Stimulated activated naive B cell treated with anti-CD40 and anti-IgM and Interleukin-4, amounts not matched to agents 10 μg/mL and 1 μg/mL and 100 μg/mL, for 72 hours (primary cell): ENCODE measurements at regions not wholly inside any gene's neighbourhood (a gene's known extent, or its start where the extent isn't known, plus 50 kb on each side); places are given as distances from the start of the nearest gene placed in this dataset.
"Not testable (repeated sequence)": the region's sequence is repeated elsewhere in the genome, so short reads cannot be mapped to it uniquely, and the experiment has no call there.

Experiments
- ATAC-seq, 2 donors: fragments of 150-1000 bp; cut with Tn5 transposase; replicated peaks; 2 replicates each; pipeline ENCODE4 v1.10.0; 2021; ENCODE audit warnings: moderate library complexity in 1 of 2
- DNase-seq: peaks from one replicate; pipeline ENCODE4 v3.0.0; 2021
- H3K27ac Mint-ChIP-seq: one replicate; pipeline ENCODE4 v1.8.0; 2022; ENCODE audit warnings: mild to moderate bottlenecking, mixed read lengths
- H3K27me3 Mint-ChIP-seq, 2 donors: one replicate each; pipeline ENCODE4 v1.8.0; 2022; ENCODE audit warnings: mixed read lengths in 2 of 2
- H3K36me3 Mint-ChIP-seq, 2 donors: one replicate each; pipeline ENCODE4 v1.8.0; 2022; ENCODE audit warnings: mixed read lengths in 2 of 2, mild to moderate bottlenecking in 1 of 2
- H3K4me1 Mint-ChIP-seq, 2 donors: one replicate each; pipeline ENCODE4 v1.8.0; 2022; ENCODE audit warnings: mixed read lengths in 2 of 2, mild to moderate bottlenecking in 1 of 2
- H3K4me3 Mint-ChIP-seq, 2 donors: one replicate each; pipeline ENCODE4 v1.8.0; 2022; ENCODE audit warnings: mild to moderate bottlenecking in 2 of 2, mixed read lengths in 2 of 2, moderate library complexity in 1 of 2
- H3K9me3 Mint-ChIP-seq, 2 donors: one replicate each; pipeline ENCODE4 v1.8.0; 2022; ENCODE audit warnings: mixed read lengths in 2 of 2, mild to moderate bottlenecking in 1 of 2

DNA sequence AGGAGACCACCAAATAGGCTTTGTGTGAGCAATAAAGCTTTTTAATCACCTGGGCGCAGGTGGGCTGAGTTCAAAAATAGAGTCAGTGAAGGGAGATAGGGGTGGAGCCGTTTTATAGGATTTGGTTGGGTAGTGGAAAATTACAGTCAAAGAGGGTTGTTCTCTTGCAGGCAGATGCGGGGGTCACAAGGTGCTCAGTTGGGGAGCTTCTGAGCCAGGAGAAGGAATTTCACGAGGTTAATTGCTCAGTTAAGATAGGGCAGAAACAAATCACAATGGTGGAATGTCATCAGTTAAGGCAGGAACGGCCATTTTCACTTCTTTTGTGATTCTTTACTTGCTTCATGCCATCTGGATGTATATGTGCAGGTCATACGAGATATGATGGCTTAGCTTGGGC lies 385.1 kb downstream of the PCDH10 start:
- H3K4me1 Mint-ChIP-seq, ATAC-seq, DNase-seq, H3K27ac Mint-ChIP-seq, H3K4me3 Mint-ChIP-seq, H3K27me3 Mint-ChIP-seq, H3K36me3 Mint-ChIP-seq, H3K9me3 Mint-ChIP-seq: not testable (repeated sequence)

- ATAC-seq (no peak), DNase-seq (no peak)
- no peaks in the 10 kb centered on the region for H3K27me3 Mint-ChIP-seq
- H3K36me3 Mint-ChIP-seq = no peaks in the 10 kb centered on the region
- H3K27ac Mint-ChIP-seq = no peak overlapping the region
- H3K9me3 Mint-ChIP-seq = no peaks in the 10 kb centered on the region
- no peaks in the 10 kb centered on the region for H3K4me1 Mint-ChIP-seq
- no peak overlapping the region for H3K4me3 Mint-ChIP-seq
These were observed 375.3 kb downstream of the PCDH10 start for GRCh38 chr4:133524369-133524768.

DNA sequence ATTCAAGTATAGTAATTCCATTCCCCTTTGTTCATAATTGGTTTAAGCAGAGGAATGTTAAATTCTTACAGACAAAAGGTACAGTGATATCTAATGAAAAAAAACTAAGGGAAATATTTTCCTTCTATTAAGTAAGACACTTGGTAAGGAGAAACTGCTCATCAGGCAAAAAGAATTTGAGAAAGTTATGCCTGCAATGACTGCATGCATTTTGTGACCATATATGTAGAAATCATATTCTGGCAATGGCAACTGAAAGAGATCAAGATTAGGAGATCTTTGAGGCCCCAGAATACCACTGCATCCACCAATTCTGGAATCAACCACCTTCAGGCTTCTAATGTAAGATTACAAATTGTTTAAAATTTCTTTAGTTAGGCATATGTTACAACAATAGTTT lies 364.8 kb downstream of the PCDH10 start:
- no peak for ATAC-seq
- H3K4me1 Mint-ChIP-seq = no peaks in the 10 kb centered on the region
- no peaks in the 10 kb centered on the region for H3K36me3 Mint-ChIP-seq
- no peak overlapping the region for H3K4me3 Mint-ChIP-seq
- H3K9me3 Mint-ChIP-seq = peaks cover 4 to 7% of the 10 kb centered on the region in 2 donors
- H3K27ac Mint-ChIP-seq = no peak overlapping the region
- no peaks in the 10 kb centered on the region for H3K27me3 Mint-ChIP-seq
- no peak for DNase-seq

DNA sequence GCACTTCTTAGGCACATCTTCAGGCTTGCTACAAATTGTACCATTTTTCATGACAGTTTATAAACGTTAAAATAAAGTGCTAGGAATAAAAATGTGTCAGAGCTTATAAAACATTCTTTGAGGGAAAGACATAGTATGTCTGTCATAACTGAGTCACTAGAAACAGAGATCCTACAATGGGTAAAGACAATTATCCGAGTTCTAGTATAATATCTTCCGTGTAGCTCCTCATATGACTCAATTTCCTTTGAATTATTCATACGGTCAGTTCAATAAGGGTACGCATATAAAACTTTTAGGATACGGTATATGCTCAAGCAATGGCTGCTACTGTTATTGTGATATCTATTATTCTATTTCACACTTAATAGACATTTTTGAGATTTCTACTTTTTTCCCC lies 349.1 kb downstream of the PCDH10 start:
- DNase-seq (no peak), ATAC-seq (no peak)
- no peaks in the 10 kb centered on the region for H3K27me3 Mint-ChIP-seq
- H3K27ac Mint-ChIP-seq = no peak overlapping the region
- no peaks in the 10 kb centered on the region for H3K4me1 Mint-ChIP-seq
- H3K36me3 Mint-ChIP-seq = no peaks in the 10 kb centered on the region
- H3K4me3 Mint-ChIP-seq = no peak overlapping the region
- H3K9me3 Mint-ChIP-seq = no peaks in the 10 kb centered on the region

GRCh38 chr4:133493776-133494175 lies 344.7 kb downstream of the PCDH10 start:
- H3K27me3 Mint-ChIP-seq = no peaks in the 10 kb centered on the region
- DNase-seq = no peak
- no peaks in the 10 kb centered on the region for H3K36me3 Mint-ChIP-seq
- no peak overlapping the region for H3K27ac Mint-ChIP-seq
- H3K9me3 Mint-ChIP-seq = peaks cover 0 to 1% of the 10 kb centered on the region in 2 donors
- H3K4me1 Mint-ChIP-seq = no peaks in the 10 kb centered on the region
- ATAC-seq = no peak
- no peak overlapping the region for H3K4me3 Mint-ChIP-seq

DNA sequence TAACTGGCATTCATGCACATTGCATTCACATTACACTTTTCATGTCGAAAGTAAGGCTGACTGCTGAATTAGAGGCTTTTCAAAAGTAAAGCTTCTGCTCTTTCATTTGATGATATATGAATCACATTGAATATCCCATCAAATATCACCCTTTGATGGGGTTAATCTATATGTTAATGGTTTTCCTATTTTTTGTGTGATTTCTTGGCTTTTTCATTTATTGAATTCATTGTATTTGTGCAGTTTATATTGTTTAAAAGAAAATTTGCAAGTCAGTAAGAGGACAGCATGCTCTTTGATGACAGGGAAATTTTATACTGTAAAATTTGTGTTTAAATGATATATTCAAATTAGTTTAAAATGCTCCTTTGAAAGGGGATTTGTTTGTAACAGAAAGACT lies 344.1 kb downstream of the PCDH10 start:
- H3K27me3 Mint-ChIP-seq = no peaks in the 10 kb centered on the region
- ATAC-seq (no peak), DNase-seq (no peak)
- H3K36me3 Mint-ChIP-seq = no peaks in the 10 kb centered on the region
- H3K4me3 Mint-ChIP-seq = no peak overlapping the region
- H3K4me1 Mint-ChIP-seq = no peaks in the 10 kb centered on the region
- peaks cover 0 to 1% of the 10 kb centered on the region in 2 donors for H3K9me3 Mint-ChIP-seq
- no peak overlapping the region for H3K27ac Mint-ChIP-seq

GRCh38 chr4:133484287-133484686 lies 335.2 kb downstream of the PCDH10 start:
- H3K4me1 Mint-ChIP-seq = no peaks in the 10 kb centered on the region
- ATAC-seq (no peak), DNase-seq (no peak)
- no peak overlapping the region for H3K27ac Mint-ChIP-seq
- no peaks in the 10 kb centered on the region for H3K36me3 Mint-ChIP-seq
- H3K27me3 Mint-ChIP-seq = no peaks in the 10 kb centered on the region
- no peak overlapping the region for H3K4me3 Mint-ChIP-seq
- peaks cover 0 to 4% of the 10 kb centered on the region in 2 donors for H3K9me3 Mint-ChIP-seq

GRCh38 chr4:133483600-133484246 lies 334.6 kb downstream of the PCDH10 start:
- Mint-ChIP-seq H3K9me3 (peaks cover 0 to 4% of the 10 kb centered on the region in 2 donors), H3K27ac (no peak overlapping the region), H3K36me3 (no peaks in the 10 kb centered on the region), H3K4me3 (no peak overlapping the region), H3K27me3 (no peaks in the 10 kb centered on the region), H3K4me1 (no peaks in the 10 kb centered on the region)
- no peak for DNase-seq
- no peak for ATAC-seq

- H3K4me3 Mint-ChIP-seq = no peak overlapping the region
- ATAC-seq = no peak
- peaks cover 2 to 3% of the 10 kb centered on the region in 2 donors for H3K9me3 Mint-ChIP-seq
- no peaks in the 10 kb centered on the region for H3K4me1 Mint-ChIP-seq
- no peaks in the 10 kb centered on the region for H3K36me3 Mint-ChIP-seq
- no peak overlapping the region for H3K27ac Mint-ChIP-seq
- no peak for DNase-seq
- H3K27me3 Mint-ChIP-seq = no peaks in the 10 kb centered on the region
These were observed 327.0 kb downstream of the PCDH10 start for GRCh38 chr4:133476063-133476462.

- H3K36me3 Mint-ChIP-seq = no peaks in the 10 kb centered on the region
- no peaks in the 10 kb centered on the region for H3K4me1 Mint-ChIP-seq
- H3K9me3 Mint-ChIP-seq = peaks cover 2 to 3% of the 10 kb centered on the region in 2 donors
- H3K27ac Mint-ChIP-seq = no peak overlapping the region
- DNase-seq (no peak), ATAC-seq (no peak)
- H3K27me3 Mint-ChIP-seq = no peaks in the 10 kb centered on the region
- H3K4me3 Mint-ChIP-seq = no peak overlapping the region
These were observed 325.4 kb downstream of the PCDH10 start for GRCh38 chr4:133474501-133474900.

DNA sequence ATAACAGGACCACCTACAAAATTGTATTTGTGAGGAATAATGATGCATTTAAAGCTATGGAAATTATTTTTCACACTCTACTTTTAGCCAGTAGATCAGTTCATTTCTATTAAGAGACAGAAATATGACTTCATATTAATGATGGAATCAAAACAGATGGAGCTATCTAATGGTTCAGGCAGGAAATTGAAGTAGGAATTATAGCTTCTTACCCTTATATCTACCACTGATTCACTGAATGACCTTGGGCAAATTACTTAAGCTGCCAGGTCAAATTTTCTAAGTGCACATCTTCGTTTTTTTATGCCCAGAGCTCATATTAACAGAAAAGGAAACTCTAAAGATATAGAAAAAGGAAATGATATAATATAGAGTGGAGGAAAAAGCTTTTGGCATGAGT lies 323.1 kb downstream of the PCDH10 start:
- Mint-ChIP-seq H3K36me3 (no peaks in the 10 kb centered on the region), H3K9me3 (peaks cover 2 to 3% of the 10 kb centered on the region in 2 donors), H3K4me3 (no peak overlapping the region), H3K4me1 (no peaks in the 10 kb centered on the region), H3K27me3 (no peaks in the 10 kb centered on the region), H3K27ac (no peak overlapping the region)
- ATAC-seq (no peak), DNase-seq (no peak)

GRCh38 chr4:133467290-133467947 lies 318.3 kb downstream of the PCDH10 start:
- no peaks in the 10 kb centered on the region for H3K36me3 Mint-ChIP-seq
- no peaks in the 10 kb centered on the region for H3K9me3 Mint-ChIP-seq

GRCh38 chr4:133465022-133465421 lies 315.9 kb downstream of the PCDH10 start:
- no peaks in the 10 kb centered on the region for H3K27me3 Mint-ChIP-seq
- peaks cover 2 to 6% of the 10 kb centered on the region in 2 donors for H3K9me3 Mint-ChIP-seq
- no peak for ATAC-seq

More at GRCh38 chr4:133467290-133467947, 318.3 kb downstream of the PCDH10 start:
- no peak overlapping the region for H3K27ac Mint-ChIP-seq
- DNase-seq (no peak), ATAC-seq (no peak)
- H3K4me1 Mint-ChIP-seq = no peaks in the 10 kb centered on the region
- no peaks in the 10 kb centered on the region for H3K27me3 Mint-ChIP-seq
- no peak overlapping the region for H3K4me3 Mint-ChIP-seq

GRCh38 chr4:133464311-133464710 lies 315.2 kb downstream of the PCDH10 start:
- Mint-ChIP-seq H3K9me3 (peaks cover 2 to 6% of the 10 kb centered on the region in 2 donors), H3K4me1 (no peaks in the 10 kb centered on the region), H3K27ac (no peak overlapping the region), H3K36me3 (no peaks in the 10 kb centered on the region), H3K27me3 (no peaks in the 10 kb centered on the region), H3K4me3 (no peak overlapping the region)
- ATAC-seq (no peak), DNase-seq (no peak)

More at GRCh38 chr4:133465022-133465421, 315.9 kb downstream of the PCDH10 start:
- Mint-ChIP-seq H3K36me3 (no peaks in the 10 kb centered on the region), H3K4me1 (no peaks in the 10 kb centered on the region), H3K27ac (no peak overlapping the region), H3K4me3 (no peak overlapping the region)
- DNase-seq = no peak

DNA sequence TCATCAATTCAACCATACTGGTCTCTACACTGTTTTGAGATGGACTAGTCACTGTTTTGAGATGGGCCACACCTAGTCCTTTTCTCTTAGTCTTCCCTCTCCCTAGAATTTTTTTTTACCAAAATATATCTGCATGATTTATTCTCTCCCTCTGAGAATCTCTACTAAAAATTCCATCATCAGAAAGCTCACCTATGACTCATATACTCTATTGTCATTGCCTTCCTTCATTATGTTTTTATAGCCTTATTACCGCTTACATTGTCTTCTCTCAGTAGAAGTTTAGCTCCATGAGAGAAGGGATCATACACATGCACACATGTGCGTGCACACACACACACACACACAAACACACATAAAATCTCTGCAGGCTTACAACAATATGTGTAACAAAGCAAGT lies 303.6 kb downstream of the PCDH10 start:
- no peaks in the 10 kb centered on the region for H3K27me3 Mint-ChIP-seq
- ATAC-seq (no peak), DNase-seq (no peak)
- H3K9me3 Mint-ChIP-seq = no peaks in the 10 kb centered on the region
- no peak overlapping the region for H3K27ac Mint-ChIP-seq
- H3K36me3 Mint-ChIP-seq = no peaks in the 10 kb centered on the region
- no peak overlapping the region for H3K4me3 Mint-ChIP-seq
- H3K4me1 Mint-ChIP-seq = no peaks in the 10 kb centered on the region
